GM12892 (cell line): ENCODE measurements at regions not wholly inside any gene's neighbourhood (a gene's known extent, or its start where the extent isn't known, plus 50 kb on each side); places are given as distances from the start of the nearest gene placed in this dataset.

Experiments used
- DNase-seq: peaks from one replicate; pipeline ENCODE4 v3.0.0; 2011; ENCODE audit not compliant: insufficient read length
- FAIRE-seq: peaks from 2 replicates; lab custom pipeline; 2011; peaks lifted over from hg19 to GRCh38; lab: Jason Lieb, UNC
- POLR2A ChIP-seq: IDR thresholded peaks from 2 replicates; pipeline ENCODE4 v1.6.1; 2011; ENCODE audit warnings: low read depth, low read length, control low read depth
- POLR2AphosphoS5 ChIP-seq: IDR thresholded peaks from 2 replicates; pipeline ENCODE4 v1.6.1; 2011; ENCODE audit warnings: low read depth, low read length, control low read depth
- TAF1 ChIP-seq: IDR thresholded peaks from 2 replicates; pipeline ENCODE4 v1.6.1; 2011; ENCODE audit warnings: low read depth, mild to moderate bottlenecking, control low read depth, low read length, borderline replicate concordance

DNA sequence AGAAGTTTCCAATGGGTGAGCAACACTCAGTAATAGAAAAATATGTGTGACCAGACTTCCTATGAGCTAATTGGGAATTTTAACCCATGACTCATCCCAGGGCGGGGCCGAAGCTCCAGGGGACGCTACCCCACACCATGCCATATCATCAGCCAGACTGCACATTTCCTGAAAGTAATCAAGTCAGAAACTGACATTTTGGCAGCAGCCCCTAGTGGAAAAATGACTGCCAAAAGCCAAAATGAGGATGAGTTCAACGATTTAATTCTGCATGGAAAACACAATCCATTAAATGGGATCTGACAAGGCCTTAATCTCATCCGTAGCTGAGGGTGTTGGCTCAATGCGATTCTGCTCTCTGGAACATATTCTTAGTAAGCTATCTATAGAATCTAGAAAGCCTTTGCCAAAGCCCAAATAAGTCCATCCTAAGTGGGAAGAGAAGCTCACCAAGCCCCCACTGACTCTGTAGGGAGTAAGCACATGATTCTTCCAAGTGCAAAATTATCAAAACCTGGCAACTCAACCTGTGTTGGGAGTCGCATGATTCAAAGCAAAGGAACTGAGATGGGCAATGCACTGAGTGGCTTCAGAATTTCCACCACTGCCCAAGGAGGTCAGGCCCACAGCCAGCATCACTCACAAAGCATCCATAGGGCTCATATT lies 93.1 kb upstream of the PDE1C start:
- TF ChIP-seq POLR2AphosphoS5 (no peak), POLR2A (no peak), TAF1 (no peak)
- DNase-seq, result no peak
- FAIRE-seq, result no peak

DNA sequence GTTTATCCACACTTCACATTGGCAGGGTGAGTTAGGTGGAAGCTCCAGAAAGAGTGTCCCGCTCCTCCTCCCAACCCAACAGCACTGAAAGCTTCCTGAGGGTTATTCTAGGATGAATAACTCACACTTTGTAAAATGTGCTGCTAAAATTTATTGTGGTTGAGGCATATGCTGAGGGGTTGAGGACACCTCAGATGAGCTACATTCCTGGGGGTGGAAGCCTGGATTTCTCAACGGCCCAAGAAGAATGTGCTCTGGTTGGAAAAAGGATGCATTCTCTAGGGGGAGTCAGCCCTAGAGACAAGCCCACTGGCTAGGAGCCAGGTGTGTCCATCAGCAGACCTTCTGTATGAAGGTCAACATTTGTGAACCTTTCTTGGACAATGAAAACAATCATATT lies 91.5 kb upstream of the PDE1C start:
- DNase-seq, result no peak
- FAIRE-seq, result no peak
- TF ChIP-seq TAF1 (no peak), POLR2AphosphoS5 (no peak), POLR2A (no peak)

DNA sequence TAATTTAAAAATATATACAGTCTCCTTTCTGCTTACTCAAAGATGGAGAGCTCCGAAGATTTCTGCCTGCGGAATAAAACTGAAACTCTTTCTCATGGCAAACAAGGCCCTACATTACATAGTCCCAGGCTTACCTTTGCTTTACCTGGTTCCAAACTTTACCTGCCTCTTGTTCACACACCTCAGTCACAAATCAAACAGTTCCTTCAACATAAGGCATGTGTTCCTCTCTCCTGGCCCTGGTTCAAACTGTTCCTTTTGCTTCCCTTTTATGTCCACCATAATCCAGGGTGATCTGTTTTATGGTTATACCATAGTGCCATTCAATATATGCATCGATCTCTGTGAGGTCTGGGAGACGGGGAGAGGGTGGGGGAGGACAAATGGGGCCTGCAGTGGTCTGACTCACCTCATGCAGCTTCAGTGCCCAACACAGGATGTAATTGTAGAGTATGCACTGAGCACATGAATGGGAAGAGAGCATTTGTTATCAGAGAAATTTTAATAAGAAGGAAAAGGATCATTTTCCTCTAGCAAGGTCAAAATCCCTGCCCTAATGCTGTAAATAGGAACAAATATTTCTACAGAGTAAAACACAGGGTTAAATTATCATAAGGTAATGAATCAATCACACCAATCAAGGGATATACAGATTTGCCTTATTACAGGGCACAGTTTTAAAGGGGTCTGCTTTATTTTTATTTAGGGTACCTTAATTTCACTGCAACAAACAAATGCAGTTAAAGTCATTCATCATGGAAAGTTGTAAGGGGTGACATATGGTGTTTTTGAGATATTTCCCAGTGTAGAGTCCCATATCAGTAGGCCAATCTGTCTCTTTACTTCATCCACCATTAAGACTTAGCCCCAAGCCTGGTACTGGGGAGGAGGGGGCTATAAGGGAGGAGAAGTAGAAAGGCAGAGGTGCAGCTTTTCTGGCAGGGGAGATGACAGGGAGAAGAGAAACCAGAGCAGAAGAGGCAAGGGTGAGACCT lies 88.8 kb upstream of the PDE1C start:
- FAIRE-seq (no peak), DNase-seq (no peak)
- TF ChIP-seq TAF1 (no peak), POLR2A (no peak), POLR2AphosphoS5 (no peak)

DNA sequence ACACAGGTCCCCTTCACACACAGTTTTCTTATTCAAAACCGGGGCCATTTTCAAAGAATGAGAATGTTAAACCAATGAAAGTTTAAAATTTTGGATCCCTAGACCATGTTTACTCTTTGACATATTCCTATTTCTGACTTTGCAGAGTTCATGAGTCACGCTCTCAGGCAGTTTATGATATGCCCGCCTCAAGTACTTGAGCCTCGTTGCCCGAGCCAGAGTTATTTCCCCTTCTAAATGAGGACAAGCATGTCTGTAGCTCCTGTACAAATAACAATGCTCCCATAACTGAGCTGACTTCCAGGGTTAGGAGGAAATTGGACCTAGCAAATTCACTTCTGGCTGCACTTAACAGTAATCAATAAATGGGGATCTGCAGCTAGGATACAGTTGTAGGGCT lies 87.9 kb upstream of the PDE1C start:
- FAIRE-seq (peak; percentile 9), DNase-seq (no peak)
- TF ChIP-seq POLR2A, result no peak
- TF ChIP-seq TAF1, result no peak
- no peak for TF ChIP-seq POLR2AphosphoS5

DNA sequence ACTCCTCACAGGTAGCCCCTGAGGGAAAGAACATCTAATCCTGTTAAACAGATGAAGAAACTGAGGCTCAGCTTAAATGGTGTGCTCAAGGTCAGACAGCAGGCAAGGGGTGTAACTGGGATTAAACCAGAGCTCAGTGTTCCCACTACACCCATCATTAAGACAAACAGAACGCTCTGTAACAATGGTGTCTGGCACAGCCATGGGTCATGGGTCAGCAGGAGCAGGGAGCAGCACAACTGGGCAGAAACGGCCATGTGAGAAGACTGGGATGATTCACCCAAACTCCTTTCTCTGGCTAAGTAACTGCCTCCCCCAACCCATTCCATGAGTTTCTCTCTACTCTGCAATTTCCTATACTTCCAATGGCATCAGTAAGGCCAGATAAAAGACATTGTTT lies 85.5 kb upstream of the PDE1C start:
- FAIRE-seq, result no peak
- TF ChIP-seq POLR2AphosphoS5 (no peak), TAF1 (no peak), POLR2A (no peak)
- no peak for DNase-seq

DNA sequence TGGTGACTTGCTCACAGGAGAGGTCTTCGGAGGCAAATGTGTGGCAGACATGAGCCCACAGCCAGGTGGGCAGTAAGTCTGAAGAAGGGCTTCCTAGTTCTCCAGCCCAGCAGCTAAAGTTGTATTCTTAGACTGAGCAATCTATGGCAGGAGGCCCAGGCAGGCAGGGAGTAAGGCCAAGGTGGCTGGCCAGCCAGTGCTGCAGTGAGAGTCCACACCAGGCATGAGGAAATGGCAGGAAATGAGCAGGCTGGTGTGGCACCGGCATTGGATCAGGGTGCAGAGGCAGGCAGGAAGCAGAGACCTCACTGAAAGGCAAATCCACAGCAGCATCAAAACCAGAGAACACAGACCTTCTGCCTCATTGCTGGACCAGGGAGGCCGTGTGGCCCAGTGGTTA lies 84.6 kb upstream of the PDE1C start:
- TF ChIP-seq POLR2A (no peak), POLR2AphosphoS5 (no peak), TAF1 (no peak)
- DNase-seq (no peak), FAIRE-seq (no peak)

DNA sequence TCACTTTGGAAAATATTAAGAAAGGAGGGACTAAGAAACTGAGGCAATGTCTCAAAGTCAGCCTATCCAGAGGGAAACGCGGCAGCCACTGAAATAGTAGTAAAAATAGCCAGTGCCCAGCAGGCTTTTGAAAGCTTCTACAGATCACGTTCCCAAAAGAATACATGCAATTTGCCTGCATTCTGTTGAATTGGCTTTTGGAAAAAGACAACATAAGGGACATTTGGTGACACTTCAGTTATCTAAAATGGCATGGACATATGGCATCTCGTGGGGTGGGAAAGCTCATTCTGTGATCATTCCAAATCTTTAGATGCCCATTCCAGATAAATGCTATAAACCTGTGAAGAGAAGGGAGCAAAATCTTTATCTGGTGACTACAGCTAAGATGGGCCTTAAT lies 82.8 kb upstream of the PDE1C start:
- FAIRE-seq (no peak), DNase-seq (no peak)
- no peak for TF ChIP-seq TAF1
- no peak for TF ChIP-seq POLR2AphosphoS5
- no peak for TF ChIP-seq POLR2A

DNA sequence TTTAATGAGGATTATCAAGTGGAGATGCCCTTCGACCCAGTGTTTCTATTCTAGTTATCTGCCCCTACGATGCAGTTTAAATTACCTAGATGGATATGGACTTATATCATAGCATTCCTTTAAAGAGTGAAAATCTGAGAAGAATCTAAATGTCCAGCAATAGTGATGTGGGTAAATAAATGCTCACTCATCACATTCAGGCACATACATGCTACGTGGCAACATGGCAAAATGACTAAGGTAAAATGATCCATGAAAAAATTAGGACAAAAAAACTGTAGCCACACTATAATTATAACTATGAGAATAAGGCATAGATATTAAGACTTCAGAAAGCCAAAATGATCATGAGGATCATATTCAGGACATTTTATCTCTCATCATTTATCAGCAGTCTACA lies 82.4 kb upstream of the PDE1C start:
- TF ChIP-seq POLR2AphosphoS5, result no peak
- no peak for TF ChIP-seq TAF1
- no peak for TF ChIP-seq POLR2A
- FAIRE-seq (no peak), DNase-seq (no peak)

DNA sequence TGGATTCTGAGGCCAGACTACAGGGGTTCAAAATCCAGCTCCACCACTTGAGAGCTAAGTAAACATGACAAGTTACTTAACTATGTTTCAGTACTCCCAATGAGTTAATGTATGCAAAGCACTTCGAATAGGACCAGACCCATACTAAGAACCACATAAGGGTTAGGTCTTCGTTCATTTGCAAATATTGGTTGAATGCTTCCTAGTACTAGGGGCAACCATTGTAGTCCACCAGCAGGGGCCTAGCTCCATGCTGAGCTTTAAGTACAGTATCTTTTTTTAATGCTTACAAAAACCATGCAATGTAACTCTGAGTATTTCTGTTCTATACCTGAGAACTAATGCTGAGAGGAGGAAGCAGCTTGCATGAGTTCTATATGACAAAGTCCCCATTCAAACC lies 80.4 kb upstream of the PDE1C start:
- TF ChIP-seq POLR2A (no peak), TAF1 (no peak), POLR2AphosphoS5 (no peak)
- no peak for FAIRE-seq
- no peak for DNase-seq

DNA sequence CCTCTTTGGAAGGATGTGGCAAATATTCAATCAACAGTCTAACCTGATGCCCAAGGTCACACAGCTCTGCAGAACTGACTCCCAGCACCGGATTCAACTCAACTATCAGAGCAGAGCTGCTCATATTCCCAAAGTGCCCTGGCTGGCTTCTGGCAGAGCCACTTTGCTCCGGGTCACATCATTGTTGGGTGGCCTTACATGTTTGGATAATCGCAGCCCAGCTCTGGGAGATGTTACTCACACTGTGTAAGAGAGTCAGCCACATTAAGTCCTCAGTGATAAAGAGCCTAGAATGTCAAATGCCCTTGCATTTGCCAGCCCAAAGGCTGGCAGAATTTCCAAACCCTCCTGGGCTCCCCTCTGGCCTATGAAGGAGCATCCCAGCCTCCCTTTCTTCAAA lies 79.8 kb upstream of the PDE1C start:
- no peak for FAIRE-seq
- DNase-seq, result no peak
- no peak for TF ChIP-seq POLR2AphosphoS5
- TF ChIP-seq TAF1, result no peak
- TF ChIP-seq POLR2A, result no peak

DNA sequence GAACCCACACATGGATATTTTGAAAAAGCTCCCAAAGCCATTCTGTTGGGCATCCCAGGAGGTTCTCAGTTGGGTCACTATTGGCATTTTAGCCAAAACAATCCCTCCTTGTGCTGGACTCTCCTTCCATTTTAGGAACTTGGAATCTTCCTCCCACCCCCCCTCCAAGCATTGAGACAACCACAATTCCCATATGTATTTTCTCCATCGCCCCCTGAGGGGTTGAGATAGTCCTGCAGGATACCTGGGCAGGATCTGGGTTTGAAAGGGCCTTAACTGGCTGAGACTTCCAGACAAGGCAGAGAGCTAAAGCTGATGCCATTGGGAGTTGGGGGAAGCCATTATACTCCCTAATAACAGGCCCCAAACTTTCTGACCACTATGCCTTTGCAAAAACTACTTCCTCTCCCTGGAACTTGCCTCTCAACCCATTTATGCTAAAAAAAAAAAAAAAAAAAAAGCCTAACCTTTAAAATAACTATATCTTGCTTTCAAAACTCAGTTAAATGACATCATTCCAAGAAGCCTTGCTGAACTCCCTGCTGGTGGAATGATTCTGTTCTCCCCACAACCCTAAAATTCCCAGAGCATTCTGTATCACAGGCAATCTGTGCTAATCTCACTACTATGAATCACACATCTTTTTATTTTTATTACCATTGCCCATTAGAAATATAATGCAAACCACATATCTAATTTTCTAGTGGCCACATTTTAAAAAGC lies 77.5 kb upstream of the PDE1C start:
- DNase-seq, result no peak
- no peak for FAIRE-seq
- TF ChIP-seq POLR2AphosphoS5 (no peak), POLR2A (no peak), TAF1 (no peak)

DNA sequence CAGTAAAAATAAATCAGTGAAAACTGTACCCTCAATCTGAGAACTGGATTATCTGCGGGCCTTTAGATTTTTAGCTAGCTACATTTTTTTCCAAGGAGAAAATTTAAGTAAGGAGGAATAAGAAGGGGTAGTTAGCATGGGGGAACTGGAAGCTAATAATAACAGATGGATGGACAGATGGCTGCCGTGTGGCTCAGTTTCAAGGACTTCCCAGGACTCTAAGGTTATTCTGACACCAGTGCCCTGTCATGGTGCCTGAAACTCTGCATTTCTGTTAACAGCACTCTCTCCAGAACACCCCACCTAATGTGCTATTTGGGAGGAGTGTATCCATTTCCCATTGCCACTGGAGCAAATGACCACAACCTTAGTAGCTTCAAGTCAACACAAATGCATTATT lies 75.7 kb upstream of the PDE1C start:
- FAIRE-seq (no peak), DNase-seq (no peak)
- no peak for TF ChIP-seq TAF1
- TF ChIP-seq POLR2A, result no peak
- no peak for TF ChIP-seq POLR2AphosphoS5
